HepG2 (cell line): ENCODE measurements at regions not wholly inside any gene's neighbourhood (a gene's known extent, or its start where the extent isn't known, plus 50 kb on each side); places are given as distances from the start of the nearest gene placed in this dataset.

ENCODE experiments used
- CREM ChIP-seq, 2 experiments: sonication (generic) in 1 of 2; formaldehyde crosslinking in 1 of 2; IDR thresholded peaks; 2 replicates each; pipeline versions ENCODE4 v1.4.0 to v1.6.1; 2016 to 2020; ENCODE audit warnings: antibody characterized with exemption in 1 of 2, mild to moderate bottlenecking in 1 of 2, missing genetic modification reagents in 1 of 2
- ELF1 ChIP-seq: sonication (generic); formaldehyde crosslinking; IDR thresholded peaks from 2 replicates; pipeline ENCODE4 v1.4.0; 2020; ENCODE audit warnings: missing genetic modification reagents
- EZH2 ChIP-seq: conservative IDR thresholded peaks from 2 replicates; pipeline ENCODE4 v1.6.1; 2012; ENCODE audit warnings: mild to moderate bottlenecking, low read depth, low read length, moderate library complexity
- MAFG ChIP-seq: sonication (generic); formaldehyde crosslinking; IDR thresholded peaks from 2 replicates; pipeline ENCODE4 v1.5.1; 2020; ENCODE audit warnings: mild to moderate bottlenecking, missing genetic modification reagents
- MTA3 ChIP-seq: sonication (generic); formaldehyde crosslinking; IDR thresholded peaks from 2 replicates; pipeline ENCODE4 v1.4.0; 2020; ENCODE audit warnings: missing genetic modification reagents
- POLR2AphosphoS5 ChIP-seq: IDR thresholded peaks from 2 replicates; pipeline ENCODE4 v1.6.1; 2012; ENCODE audit warnings: low read depth, low read length
- THYN1 ChIP-seq: sonication (generic); formaldehyde crosslinking; IDR thresholded peaks from 2 replicates; pipeline ENCODE4 v1.8.1; 2023; ENCODE audit warnings: low read depth, mild to moderate bottlenecking, moderate library complexity, missing genetic modification reagents, borderline replicate concordance
- ZNF431 ChIP-seq: sonication (generic); formaldehyde crosslinking; IDR thresholded peaks from 2 replicates; pipeline ENCODE4 v1.9.0; 2022; ENCODE audit warnings: missing genetic modification reagents, low read depth, mild to moderate bottlenecking, borderline replicate concordance

DNA sequence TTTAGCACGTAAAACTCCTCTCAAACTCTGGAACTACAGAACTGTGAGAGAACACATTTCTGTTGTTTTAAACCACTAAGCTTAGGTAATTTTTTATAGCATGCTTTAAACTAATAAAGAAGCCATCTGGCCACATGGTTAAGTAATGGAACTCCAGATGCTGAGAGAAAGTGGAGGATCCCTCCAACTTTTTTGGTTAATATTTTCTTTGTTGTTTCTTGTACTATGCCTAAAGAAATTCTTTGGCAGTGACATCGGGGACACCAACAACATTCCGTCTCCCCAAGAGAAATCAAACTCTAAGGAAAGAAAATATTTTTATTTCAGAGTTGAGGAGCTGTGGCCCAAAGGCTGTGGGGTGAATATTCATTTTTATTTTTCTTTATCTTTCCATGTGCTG, 734.8 kb upstream of the CDH9 start:
- TF ChIP-seq EZH2 (no peak), CREM (IDR thresholded peaks at IDR 0.05) (no peak), CREM (CRISPR knock-in tag; IDR thresholded peaks at IDR 0.05) (no peak), POLR2AphosphoS5 (no peak), THYN1 (CRISPR knock-in tag) (no peak), ELF1 (CRISPR knock-in tag) (no peak), ZNF431 (CRISPR knock-in tag) (no peak), MAFG (CRISPR knock-in tag) (no peak), MTA3 (CRISPR knock-in tag) (no peak)
